MM.1S (cell line): ENCODE measurements at regions not wholly inside any gene's neighbourhood (a gene's known extent, or its start where the extent isn't known, plus 50 kb on each side); places are given as distances from the start of the nearest gene placed in this dataset.

Source experiments
- CTCF ChIP-seq: fragments of 300-600 bp; sonication (generic); IDR thresholded peaks from 2 replicates; pipeline ENCODE4 v1.5.1; 2016; ENCODE audit warnings: antibody characterized with exemption, low read length, mixed read lengths
- EZH2 ChIP-seq: fragments of 300-600 bp; sonication (generic); optimal IDR thresholded peaks from 2 replicates; pipeline ENCODE3; 2017; ENCODE audit warnings: low read depth, mild to moderate bottlenecking, antibody characterized with exemption, low read length, mixed read lengths
- EZH2phosphoT487 ChIP-seq: fragments of 300-600 bp; sonication (generic); IDR thresholded peaks from 2 replicates; pipeline ENCODE4 v1.6.1; 2018; ENCODE audit warnings: antibody characterized with exemption, low read length

- no peak for TF ChIP-seq CTCF
- TF ChIP-seq EZH2: no peak
- no peak for TF ChIP-seq EZH2phosphoT487
Observed at GRCh38 chr10:20631229-20631628, 265.9 kb downstream of the NEBL start.
